NT2/D1 (cell line): ENCODE measurements at regions not wholly inside any gene's neighbourhood (a gene's known extent, or its start where the extent isn't known, plus 50 kb on each side); places are given as distances from the start of the nearest gene placed in this dataset.

Source experiments
- DNase-seq: peaks from one replicate; pipeline ENCODE4 v3.0.0-alpha.2; 2011; ENCODE audit warnings: low read depth, low spot score
- H3K27me3 ChIP-seq: 2 replicates; pipeline ENCODE4 v1.6.0; 2011; ENCODE audit warnings: mild to moderate bottlenecking; ENCODE audit not compliant: insufficient read length, insufficient read depth
- H3K36me3 ChIP-seq: 2 replicates; pipeline ENCODE4 v1.6.1; 2011; ENCODE audit warnings: mild to moderate bottlenecking, low read length, mixed read lengths; ENCODE audit not compliant: insufficient read depth, insufficient read length
- H3K4me1 ChIP-seq: 2 replicates; pipeline ENCODE4 v1.5.1; 2011; ENCODE audit not compliant: insufficient read depth, insufficient read length
- H3K4me3 ChIP-seq: 2 replicates; pipeline ENCODE4 v1.5.1; 2011; ENCODE audit warnings: low read depth; ENCODE audit not compliant: insufficient read length
- H3K9ac ChIP-seq: 2 replicates; pipeline ENCODE4 v1.6.0; 2011; ENCODE audit warnings: low read depth; ENCODE audit not compliant: insufficient read length
- H3K9me3 ChIP-seq: 2 replicates; pipeline ENCODE4 v1.5.1; 2011; ENCODE audit warnings: mild to moderate bottlenecking, low read length; ENCODE audit not compliant: insufficient read depth
- SUZ12 ChIP-seq: IDR thresholded peaks from 2 replicates; pipeline ENCODE4 v1.6.1; 2011; ENCODE audit not compliant: insufficient read length, insufficient read depth; ENCODE audit errors: extremely low read depth
- YY1 ChIP-seq: IDR thresholded peaks from 2 replicates; pipeline ENCODE4 v1.6.1; 2011; ENCODE audit not compliant: insufficient read length, insufficient read depth
- ZNF274 ChIP-seq: IDR thresholded peaks from 2 replicates; pipeline ENCODE4 v1.6.1; 2011; ENCODE audit warnings: mild to moderate bottlenecking, low read depth, low read length

- no peak for TF ChIP-seq ZNF274
- no peak for DNase-seq
- Histone ChIP-seq H3K36me3 (no peaks in the 10 kb centered on the region), H3K9me3 (peaks cover 14% of the 10 kb centered on the region), H3K27me3 (no peaks in the 10 kb centered on the region), H3K4me3 (no peak overlapping the region), H3K9ac (no peak overlapping the region), H3K4me1 (no peaks in the 10 kb centered on the region)
Observed at GRCh38 chr15:98484914-98485313, 163.4 kb upstream of the IGF1R start.

GRCh38 chr15:98485451-98485850, 162.9 kb upstream of the IGF1R start:
- no peak for DNase-seq
- no peaks in the 10 kb centered on the region for H3K36me3 ChIP-seq
- H3K9ac ChIP-seq = no peak overlapping the region
- H3K9me3 ChIP-seq = peaks cover 14% of the 10 kb centered on the region
- no peak overlapping the region for H3K4me3 ChIP-seq
- H3K4me1 ChIP-seq = no peaks in the 10 kb centered on the region
- H3K27me3 ChIP-seq = no peaks in the 10 kb centered on the region
- TF ChIP-seq ZNF274 (no peak), YY1 (no peak), SUZ12 (no peak)

- DNase-seq = no peak
- no peaks in the 10 kb centered on the region for H3K4me1 ChIP-seq
- TF ChIP-seq ZNF274 (no peak), YY1 (no peak), SUZ12 (no peak)
- no peaks in the 10 kb centered on the region for H3K36me3 ChIP-seq
- peaks cover 14% of the 10 kb centered on the region for H3K9me3 ChIP-seq
- no peak overlapping the region for H3K4me3 ChIP-seq
- no peaks in the 10 kb centered on the region for H3K27me3 ChIP-seq
- no peak overlapping the region for H3K9ac ChIP-seq
Observed at GRCh38 chr15:98493966-98494511, 154.3 kb upstream of the IGF1R start.

- no peak for DNase-seq
- Histone ChIP-seq H3K9ac (no peak overlapping the region), H3K36me3 (no peaks in the 10 kb centered on the region), H3K27me3 (no peaks in the 10 kb centered on the region), H3K9me3 (no peaks in the 10 kb centered on the region; the same call in 1 of the 2 replicates), H3K4me3 (no peak overlapping the region), H3K4me1 (peaks cover 1% of the 10 kb centered on the region)
- TF ChIP-seq ZNF274 = no peak
- TF ChIP-seq SUZ12 = no peak
- no peak for TF ChIP-seq YY1
Observed at GRCh38 chr15:98501192-98501591, 147.1 kb upstream of the IGF1R start.

GRCh38 chr15:98501632-98502031, 146.7 kb upstream of the IGF1R start:
- Histone ChIP-seq H3K9ac (no peak overlapping the region), H3K4me1 (peaks cover 6% of the 10 kb centered on the region), H3K27me3 (no peaks in the 10 kb centered on the region), H3K4me3 (no peak overlapping the region), H3K9me3 (no peaks in the 10 kb centered on the region; the same call in 1 of the 2 replicates), H3K36me3 (no peaks in the 10 kb centered on the region)
- TF ChIP-seq ZNF274 (no peak), YY1 (no peak), SUZ12 (no peak)
- DNase-seq = no peak

GRCh38 chr15:98503970-98504369, 144.4 kb upstream of the IGF1R start:
- H3K9ac ChIP-seq = no peak overlapping the region
- peaks cover 6% of the 10 kb centered on the region for H3K4me1 ChIP-seq
- H3K4me3 ChIP-seq = no peak overlapping the region
- H3K27me3 ChIP-seq = no peaks in the 10 kb centered on the region
- DNase-seq = no peak
- no peaks in the 10 kb centered on the region; the same call in 1 of the 2 replicates for H3K9me3 ChIP-seq
- TF ChIP-seq YY1 (no peak), ZNF274 (no peak), SUZ12 (no peak)
- no peaks in the 10 kb centered on the region for H3K36me3 ChIP-seq

GRCh38 chr15:98504998-98505397, 143.3 kb upstream of the IGF1R start:
- Histone ChIP-seq H3K4me3 (no peak overlapping the region), H3K9ac (no peak overlapping the region), H3K9me3 (no peaks in the 10 kb centered on the region; the same call in 1 of the 2 replicates), H3K4me1 (peaks cover 6% of the 10 kb centered on the region), H3K27me3 (no peaks in the 10 kb centered on the region), H3K36me3 (no peaks in the 10 kb centered on the region)
- TF ChIP-seq YY1 = no peak
- TF ChIP-seq SUZ12 = no peak
- no peak for TF ChIP-seq ZNF274
- no peak for DNase-seq

GRCh38 chr15:98505611-98506031, 142.7 kb upstream of the IGF1R start:
- TF ChIP-seq SUZ12 = no peak
- TF ChIP-seq YY1 = no peak
- no peak for TF ChIP-seq ZNF274
- H3K36me3 ChIP-seq = no peaks in the 10 kb centered on the region
- H3K9ac ChIP-seq = no peak overlapping the region
- no peaks in the 10 kb centered on the region for H3K27me3 ChIP-seq
- no peak for DNase-seq
- no peaks in the 10 kb centered on the region for H3K9me3 ChIP-seq
- no peak overlapping the region for H3K4me3 ChIP-seq
- H3K4me1 ChIP-seq = peaks cover 6% of the 10 kb centered on the region
